Uterus (tissue), 2 donors: ENCODE measurements at regions not wholly inside any gene's neighbourhood (a gene's known extent, or its start where the extent isn't known, plus 50 kb on each side); places are given as distances from the start of the nearest gene placed in this dataset.

Experiments used
- CTCF ChIP-seq, 4 experiments: fragments of 200-600 bp in 2 of 4; fragments of 450-650 bp in 2 of 4; sonication (generic) in 2 of 4; IDR thresholded peaks; one replicate each; pipeline ENCODE4 v1.5.1; 2016 to 2019; ENCODE audit warnings: antibody characterized with exemption in 4 of 4, mild to moderate bottlenecking in 2 of 4, moderate library complexity in 1 of 4
- POLR2A ChIP-seq, 2 donors: fragments of 450-650 bp; IDR thresholded peaks; one replicate each; pipeline ENCODE4 v1.6.1; 2016; ENCODE audit warnings: antibody characterized with exemption in 2 of 2, mild to moderate bottlenecking in 1 of 2, moderate library complexity in 1 of 2

- TF ChIP-seq POLR2A (IDR thresholded peaks at IDR 0.05) (no peak), CTCF (IDR thresholded peaks at IDR 0.05) (peak; percentile 23 to 63 (median 50))
Observed at GRCh38 chrX:131812847-131813825, 210.0 kb upstream of the STK26 start.
